Adrenal gland (tissue), 9 donors: ENCODE measurements at regions not wholly inside any gene's neighbourhood (a gene's known extent, or its start where the extent isn't known, plus 50 kb on each side); places are given as distances from the start of the nearest gene placed in this dataset.

Experiments
- DNase-seq, 7 donors: peaks; one replicate each; pipeline ENCODE4 v3.0.0-alpha.2; 2019 to 2020
- H3K27ac ChIP-seq, 5 donors: fragments of 200-600 bp; sonication (generic) in 4 of 5; 1 replicate in 3 of 5; 2 replicates in 2 of 5; pipeline versions ENCODE4 v1.5.1 to v1.8.0; 2016 to 2020; ENCODE audit warnings: mild to moderate bottlenecking in 1 of 5
- H3K27me3 ChIP-seq: fragments of 200-600 bp; 2 replicates; pipeline ENCODE4 v1.8.0; 2021
- H3K36me3 ChIP-seq, 2 donors: fragments of 200-600 bp; replicated peaks in 1 of 2; 1 replicate in 1 of 2; 2 replicates in 1 of 2; pipeline versions ENCODE4 v1.5.1 to v1.8.0; 2018 to 2022
- H3K4me1 ChIP-seq, 2 donors: fragments of 200-600 bp; replicated peaks in 1 of 2; 1 replicate in 1 of 2; 2 replicates in 1 of 2; pipeline versions ENCODE4 v1.5.1 to v1.8.0; 2018 to 2021
- H3K4me3 ChIP-seq, 4 donors: fragments of 200-600 bp; sonication (generic) in 3 of 4; one replicate each; pipeline ENCODE4 v1.5.1; 2016 to 2018
- H3K9me3 ChIP-seq, 3 donors: fragments of 200-600 bp; sonication (generic) in 1 of 3; replicated peaks in 1 of 3; 1 replicate in 2 of 3; 2 replicates in 1 of 3; pipeline versions ENCODE4 v1.5.1 to v1.8.0; 2016 to 2021
- CTCF ChIP-seq, 6 experiments: fragments of 450-650 bp in 4 of 6; fragments of 200-600 bp in 2 of 6; sonication (generic) in 1 of 6; IDR thresholded peaks; 1 replicate in 5 of 6; 2 replicates in 1 of 6; pipeline versions ENCODE4 v1.5.1 to v1.8.0; 2016 to 2021; ENCODE audit warnings: antibody characterized with exemption in 6 of 6, mild to moderate bottlenecking in 2 of 6, moderate library complexity in 1 of 6
- POLR2A ChIP-seq, 2 donors: fragments of 450-650 bp; IDR thresholded peaks; one replicate each; pipeline ENCODE4 v1.6.1; 2017; ENCODE audit warnings: antibody characterized with exemption in 2 of 2, mild to moderate bottlenecking in 2 of 2, moderate library complexity in 1 of 2
- WGBS, 4 donors: extraction: QIAGEN DNeasy Blood & Tissue Kit in 2 of 4; methylation state at CpG; one replicate each; pipeline versions ENCODE4 v1.1.5 to v1.1.7; 2013 to 2017; 5-methylcytosine and 5-hydroxymethylcytosine counted together
- intact Hi-C, 2 donors: fragments of 100-400 bp; cut with DNase I; formaldehyde crosslinking; loops; one replicate each; pipeline versions ENCODE4 v1.14.1 to v1.15.0; 2022 to 2023
- donor health status: healthy with polysubstance abuse.
- donor health status: Bipolar disorder and iron deficiency.
- donor health status: DM: yes; HTN: yes; CAD: no.
- donor health status: DM: no; HTN: no; CAD: no.
- donor health status: DM: no; HTN: no; CAD: no.

DNA sequence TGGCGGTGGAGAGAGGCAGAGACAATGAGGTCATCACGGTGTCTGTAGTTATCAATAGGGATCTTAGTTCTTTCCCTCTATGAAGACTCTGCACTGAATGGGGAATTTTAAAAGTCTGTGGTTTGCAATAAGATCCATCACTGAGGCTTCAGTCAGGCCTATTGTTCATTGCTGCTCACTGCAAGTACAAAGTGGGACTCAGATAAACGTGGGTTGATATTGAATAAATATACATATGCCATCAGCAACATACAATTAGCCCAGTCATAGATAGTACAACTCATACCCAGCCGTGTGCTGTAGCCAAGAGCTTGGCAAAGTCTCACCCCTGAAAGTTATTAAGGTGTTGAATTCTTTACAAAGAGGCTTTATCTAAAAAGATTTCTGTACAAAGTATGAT lies 88.4 kb downstream of the ENC1 start:
- no peaks in the 10 kb centered on the region for H3K9me3 ChIP-seq
- whole genome bisulfite sequencing, 4 donors = 69 to 91% (median 83%) methylated on average over 4 of the region's 4 CpGs
- no peak for DNase-seq
- H3K36me3 ChIP-seq = no peaks in the 10 kb centered on the region
- no peak overlapping the region for H3K27ac ChIP-seq
- no peaks in the 10 kb centered on the region for H3K4me1 ChIP-seq
- intact Hi-C loops = no loop called here
- no peak overlapping the region for H3K4me3 ChIP-seq
- TF ChIP-seq CTCF (IDR thresholded peaks at IDR 0.05) (no peak), POLR2A (IDR thresholded peaks at IDR 0.05) (no peak)
- H3K27me3 ChIP-seq = no peaks in the 10 kb centered on the region

GRCh38 chr5:74550927-74551326 lies 89.6 kb downstream of the ENC1 start:
- Histone ChIP-seq H3K36me3 (no peaks in the 10 kb centered on the region), H3K27me3 (no peaks in the 10 kb centered on the region), H3K4me3 (no peak overlapping the region), H3K9me3 (no peaks in the 10 kb centered on the region), H3K4me1 (no peaks in the 10 kb centered on the region), H3K27ac (no peak overlapping the region)
- intact Hi-C loops = no loop called here
- 86 to 99% (median 95%) methylated on average over 4 of the region's 4 CpGs for WGBS, 4 donors
- DNase-seq = no peak
- TF ChIP-seq CTCF (IDR thresholded peaks at IDR 0.05) (no peak), POLR2A (IDR thresholded peaks at IDR 0.05) (no peak)

GRCh38 chr5:74549384-74549783 lies 91.1 kb downstream of the ENC1 start:
- Histone ChIP-seq H3K9me3 (no peaks in the 10 kb centered on the region), H3K27ac (no peak overlapping the region), H3K27me3 (no peaks in the 10 kb centered on the region), H3K4me3 (no peak overlapping the region), H3K4me1 (no peaks in the 10 kb centered on the region), H3K36me3 (no peaks in the 10 kb centered on the region)
- DNase-seq = no peak
- 77 to 85% (median 82%) methylated on average over 3 of the region's 3 CpGs for WGBS, 4 donors
- intact Hi-C loops = no loop called here
- TF ChIP-seq CTCF (IDR thresholded peaks at IDR 0.05) (no peak), POLR2A (IDR thresholded peaks at IDR 0.05) (no peak)

GRCh38 chr5:74546796-74547195 lies 93.7 kb downstream of the ENC1 start:
- Histone ChIP-seq H3K27me3 (no peaks in the 10 kb centered on the region), H3K9me3 (no peaks in the 10 kb centered on the region), H3K4me3 (no peak overlapping the region), H3K36me3 (no peaks in the 10 kb centered on the region), H3K4me1 (no peaks in the 10 kb centered on the region), H3K27ac (no peak overlapping the region)
- no peak for TF ChIP-seq CTCF (IDR thresholded peaks at IDR 0.05)
- no peak for TF ChIP-seq POLR2A (IDR thresholded peaks at IDR 0.05)
- no peak for DNase-seq
- intact Hi-C loops = no loop called here
- 83 to 96% (median 93%) methylated on average over 1 of the region's 1 CpG for WGBS, 4 donors
